ENCODE measurements at regions not wholly inside any gene's neighbourhood (a gene's known extent, or its start where the extent isn't known, plus 50 kb on each side); places are given as distances from the start of the nearest gene placed in this dataset.

- TF ChIP-seq CTCF (IDR thresholded peaks at IDR 0.05; ENCODE audit: low read depth, low read length): no peak
- no peak for DNase-seq (ENCODE audit: extremely low read depth, low read depth)
Observed at GRCh38 chr6:44626616-44627015, 239.1 kb downstream of the CDC5L start.

GRCh38 chr6:44627091-44627882, 239.8 kb downstream of the CDC5L start:
- TF ChIP-seq CTCF (IDR thresholded peaks at IDR 0.05; ENCODE audit: low read depth, low read length): no peak
- no peak for DNase-seq (ENCODE audit: extremely low read depth, low read depth)

GRCh38 chr6:44627883-44628271, 240.4 kb downstream of the CDC5L start:
- no peak for TF ChIP-seq CTCF (IDR thresholded peaks at IDR 0.05; ENCODE audit: low read depth, low read length)
- DNase-seq (ENCODE audit: extremely low read depth, low read depth): no peak

GRCh38 chr6:44628347-44628746, 240.8 kb downstream of the CDC5L start:
- TF ChIP-seq CTCF (IDR thresholded peaks at IDR 0.05; ENCODE audit: low read depth, low read length): no peak
- DNase-seq (ENCODE audit: extremely low read depth, low read depth): no peak

- no peak for DNase-seq (ENCODE audit: extremely low read depth, low read depth)
- TF ChIP-seq CTCF (IDR thresholded peaks at IDR 0.05; ENCODE audit: low read depth, low read length): no peak
Observed at GRCh38 chr6:44629636-44630035, 242.1 kb downstream of the CDC5L start.

GRCh38 chr6:44630125-44631028, 242.9 kb downstream of the CDC5L start:
- no peak for DNase-seq (ENCODE audit: extremely low read depth, low read depth)
- TF ChIP-seq CTCF (IDR thresholded peaks at IDR 0.05; ENCODE audit: low read depth, low read length): peak; percentile 79

- no peak for DNase-seq (ENCODE audit: extremely low read depth, low read depth)
- TF ChIP-seq CTCF (IDR thresholded peaks at IDR 0.05; ENCODE audit: low read depth, low read length): no peak
Observed at GRCh38 chr6:44631968-44632367, 244.5 kb downstream of the CDC5L start.
